PC-3 (cell line): ENCODE measurements at regions not wholly inside any gene's neighbourhood (a gene's known extent, or its start where the extent isn't known, plus 50 kb on each side); places are given as distances from the start of the nearest gene placed in this dataset.

Experiments
- CTCF ChIP-seq: fragments of 300-600 bp; sonication (generic); conservative IDR thresholded peaks from 2 replicates; pipeline ENCODE4 v1.5.1; 2017; ENCODE audit warnings: antibody characterized with exemption, low read depth, mild to moderate bottlenecking, low read length
- EZH2 ChIP-seq: fragments of 300-600 bp; sonication (generic); IDR thresholded peaks from one replicate; pipeline ENCODE4 v1.6.1; 2017; ENCODE audit warnings: antibody characterized with exemption, mild to moderate bottlenecking, low read length; ENCODE audit not compliant: unreplicated experiment

- TF ChIP-seq EZH2 = no peak
- TF ChIP-seq CTCF = no peak
These were observed 77.6 kb downstream of the XCL2 start for GRCh38 chr1:168466092-168466713.
